A549 (cell line): ENCODE measurements at regions not wholly inside any gene's neighbourhood (a gene's known extent, or its start where the extent isn't known, plus 50 kb on each side); places are given as distances from the start of the nearest gene placed in this dataset.

ENCODE experiments used
- ATAC-seq, 2 experiments: fragments of 200-7000 bp in 1 of 2; fragments of >200 bp in 1 of 2; cut with Nextera tagmentation in 1 of 2; cut with Tn5 transposase in 1 of 2; 3 replicates each; pipeline versions ENCODE4 v1.8.0 to v1.9.1; 2018 to 2020; ENCODE audit warnings: mild to moderate bottlenecking in 1 of 2, moderate library complexity in 1 of 2
- CTCF ChIA-PET: fragments of 300-600 bp; sonication (Branson Sonifier 250); formaldehyde crosslinking; extraction: SDS; loops from one replicate; lab custom pipeline; 2021; ENCODE audit warnings: antibody characterized with exemption, inconsistent platforms; lab: Yijun Ruan, JAX
- POLR2A ChIA-PET: fragments of 350-600 bp; formaldehyde crosslinking; extraction: SDS; loops from one replicate; lab custom pipeline; 2021; ENCODE audit warnings: antibody characterized with exemption, inconsistent platforms; lab: Yijun Ruan, JAX
- DNase-seq, 2 experiments: peaks; one replicate each; pipeline versions ENCODE4 v3.0.0 to v3.0.0-alpha.2; 2011 to 2016; ENCODE audit warnings: low read depth in 1 of 2, low spot score in 1 of 2
- FAIRE-seq: peaks from 2 replicates; lab custom pipeline; 2011; peaks lifted over from hg19 to GRCh38; lab: Jason Lieb, UNC
- H3K27ac ChIP-seq, 2 experiments: fragments of >200 bp; sonication (Bioruptor Twin); formaldehyde crosslinking; 3 replicates each; pipeline ENCODE4 v1.5.1; 2016 to 2017
- H3K4me1 ChIP-seq: fragments of >200 bp; sonication (Bioruptor Twin); formaldehyde crosslinking; 3 replicates; pipeline ENCODE4 v1.6.1; 2016
- H3K4me2 ChIP-seq: fragments of >200 bp; sonication (Bioruptor Twin); formaldehyde crosslinking; 3 replicates; pipeline ENCODE4 v1.6.1; 2016
- H3K4me3 ChIP-seq: fragments of >200 bp; sonication (Bioruptor Twin); formaldehyde crosslinking; 3 replicates; pipeline ENCODE4 v1.5.1; 2016
- H3K9me3 ChIP-seq: fragments of >200 bp; sonication (Bioruptor Twin); formaldehyde crosslinking; 3 replicates; pipeline ENCODE4 v1.6.1; 2016
- ATOH8 ChIP-seq: fragments of 250-450 bp; sonication (Bioruptor Pico); IDR thresholded peaks from 2 replicates; pipeline ENCODE4 v1.5.0; 2020; ENCODE audit warnings: low read depth, mild to moderate bottlenecking, moderate library complexity
- BCL3 ChIP-seq: fragments of >200 bp; sonication (Bioruptor Twin); formaldehyde crosslinking; IDR thresholded peaks from 3 replicates; pipeline ENCODE4 v1.6.1; 2016
- CBX2 ChIP-seq: fragments of 200-600 bp; sonication (generic); IDR thresholded peaks from 2 replicates; pipeline ENCODE4 v1.6.1; 2016; ENCODE audit warnings: low read depth, mild to moderate bottlenecking, borderline replicate concordance
- CBX8 ChIP-seq: fragments of 200-600 bp; sonication (generic); IDR thresholded peaks from 2 replicates; pipeline ENCODE4 v1.6.1; 2016
- E2F6 ChIP-seq: IDR thresholded peaks from 2 replicates; pipeline ENCODE4 v1.6.1; 2012; ENCODE audit warnings: low read depth, borderline replicate concordance
- ELK1 ChIP-seq: fragments of 150-350 bp; IDR thresholded peaks from 2 replicates; pipeline ENCODE4 v1.6.1; 2014; ENCODE audit warnings: low read depth, mild to moderate bottlenecking, low read length
- EP300 ChIP-seq, 2 experiments: fragments of >200 bp; sonication (Bioruptor Twin); formaldehyde crosslinking; IDR thresholded peaks; 2 replicates in 1 of 2; 3 replicates in 1 of 2; pipeline ENCODE4 v1.6.1; 2016 to 2017
- ESRRA ChIP-seq: fragments of 150-350 bp; IDR thresholded peaks from 2 replicates; pipeline ENCODE4 v1.6.1; 2014; ENCODE audit warnings: mild to moderate bottlenecking, low read length, borderline replicate concordance
- GATA3 ChIP-seq: IDR thresholded peaks from 2 replicates; pipeline ENCODE4 v1.6.1; 2012; ENCODE audit warnings: borderline replicate concordance
- HDAC2 ChIP-seq: fragments of 200-600 bp; sonication (generic); IDR thresholded peaks from 2 replicates; pipeline ENCODE4 v1.6.1; 2016
- HES2 ChIP-seq: fragments of >200 bp; sonication (Bioruptor Twin); formaldehyde crosslinking; IDR thresholded peaks from 2 replicates; pipeline ENCODE4 v1.6.1; 2016
- HEYL ChIP-seq: fragments of 250-450 bp; sonication (Bioruptor Pico); IDR thresholded peaks from 2 replicates; pipeline ENCODE4 v1.8.0; 2021; ENCODE audit warnings: mild to moderate bottlenecking, moderate library complexity
- HMGXB4 ChIP-seq: fragments of 250-450 bp; sonication (Bioruptor Pico); IDR thresholded peaks from 2 replicates; pipeline ENCODE4 v1.5.0; 2021; ENCODE audit warnings: mild to moderate bottlenecking, moderate library complexity, borderline replicate concordance
- HOXB13 ChIP-seq: fragments of 250-450 bp; sonication (Bioruptor Pico); IDR thresholded peaks from 2 replicates; pipeline ENCODE4 v1.5.0; 2020; ENCODE audit warnings: low read depth, mild to moderate bottlenecking, moderate library complexity
- JUNB ChIP-seq: fragments of >200 bp; sonication (Bioruptor Twin); formaldehyde crosslinking; IDR thresholded peaks from 2 replicates; pipeline ENCODE4 v1.6.1; 2016
- MAZ ChIP-seq: fragments of 150-350 bp; IDR thresholded peaks from 2 replicates; pipeline ENCODE4 v1.6.1; 2014; ENCODE audit warnings: antibody characterized with exemption, low read depth, low read length, borderline replicate concordance
- MYC ChIP-seq: IDR thresholded peaks from 2 replicates; pipeline ENCODE4 v1.6.1; 2012; ENCODE audit warnings: mild to moderate bottlenecking, inconsistent platforms, low read length, improper control_type of control experiment, borderline replicate concordance
- NPAS2 ChIP-seq: fragments of 250-450 bp; sonication (Bioruptor Pico); IDR thresholded peaks from 2 replicates; pipeline ENCODE4 v1.8.0; 2022; ENCODE audit warnings: mild to moderate bottlenecking, moderate library complexity, borderline replicate concordance
- PBX3 ChIP-seq: IDR thresholded peaks from 2 replicates; pipeline ENCODE4 v1.6.1; 2012
- POLR2A ChIP-seq: IDR thresholded peaks from 2 replicates; pipeline ENCODE4 v1.6.1; 2012; ENCODE audit warnings: mild to moderate bottlenecking, low read length
- RAD21 ChIP-seq, 2 experiments: fragments of >200 bp in 1 of 2; sonication (Bioruptor Twin) in 1 of 2; formaldehyde crosslinking in 1 of 2; IDR thresholded peaks in 1 of 2; conservative IDR thresholded peaks in 1 of 2; 2 replicates in 1 of 2; 3 replicates in 1 of 2; pipeline ENCODE4 v1.6.1; 2012 to 2018; ENCODE audit warnings: inconsistent platforms in 1 of 2
- RCOR1 ChIP-seq: fragments of 150-350 bp; IDR thresholded peaks from 2 replicates; pipeline ENCODE4 v1.6.1; 2014; ENCODE audit warnings: antibody characterized with exemption, low read length, low read depth
- ZSCAN20 ChIP-seq: fragments of 250-450 bp; sonication (Bioruptor Pico); IDR thresholded peaks from 2 replicates; pipeline ENCODE4 v1.8.0; 2022; ENCODE audit warnings: mild to moderate bottlenecking, moderate library complexity
- WGBS: methylation state at CpG from one replicate; pipeline ENCODE4 v1.1.6; 2017; ENCODE audit errors: missing lambda C conversion rate; 5-methylcytosine and 5-hydroxymethylcytosine counted together

- Histone ChIP-seq H3K4me3 (no peak overlapping the region), H3K27ac (no peak overlapping the region), H3K9me3 (no peaks in the 10 kb centered on the region), H3K4me1 (0 out of 3 replicates have a peak, but pooled peaks cover 2% of the 10 kb centered on the region), H3K4me2 (no peak overlapping the region)
- CTCF ChIA-PET, result no interaction called here
- ATAC-seq (no peak), FAIRE-seq (no peak), DNase-seq (no peak)
- 100% methylated on average over 2 of the region's 2 CpGs for WGBS
- TF ChIP-seq HMGXB4 (no peak), ZSCAN20 (CRISPR knock-in tag) (no peak), GATA3 (no peak), RCOR1 (no peak), HEYL (no peak), JUNB (no peak), MYC (no peak), E2F6 (no peak)
- POLR2A ChIA-PET, result no interaction called here
Measured at GRCh38 chr6:128663238-128663637, 142.8 kb upstream of the PTPRK start.

GRCh38 chr6:128659878-128660622 lies 139.7 kb upstream of the PTPRK start:
- H3K27ac ChIP-seq, result no peak overlapping the region
- POLR2A ChIA-PET, result no interaction called here
- FAIRE-seq (no peak), ATAC-seq (no peak), DNase-seq (no peak)
- 53% methylated on average over 5 of the region's 5 CpGs for WGBS
- H3K4me2 ChIP-seq, result no peak overlapping the region
- CTCF ChIA-PET, result no interaction called here
- peaks cover 14% of the 10 kb centered on the region; the same call in 2 of the 3 replicates for H3K4me1 ChIP-seq
- H3K4me3 ChIP-seq, result no peak overlapping the region
- no peaks in the 10 kb centered on the region for H3K9me3 ChIP-seq
- no peak for TF ChIP-seq POLR2A
- TF ChIP-seq ELK1, result no peak
- no peak for TF ChIP-seq ESRRA
- TF ChIP-seq HOXB13 (CRISPR knock-in tag), result no peak
- TF ChIP-seq HEYL, result no peak
- TF ChIP-seq RAD21 (conservative IDR thresholded peaks at IDR 0.05 in 1 of 2, IDR thresholded peaks at IDR 0.05 in 1 of 2), result no peak
- no peak for TF ChIP-seq PBX3
- TF ChIP-seq CBX8, result no peak
- TF ChIP-seq ZSCAN20 (CRISPR knock-in tag), result no peak
- TF ChIP-seq ATOH8, result no peak
- TF ChIP-seq CBX2, result no peak
- TF ChIP-seq HDAC2, result no peak

- no peak for ATAC-seq
- 79% methylated on average over 1 of the region's 1 CpG for WGBS
- no peak for TF ChIP-seq BCL3
- TF ChIP-seq HMGXB4, result no peak
- TF ChIP-seq MYC, result no peak
- no peak for TF ChIP-seq ELK1
- no peak for TF ChIP-seq EP300 (IDR thresholded peaks at IDR 0.05)
- no peak for TF ChIP-seq ZSCAN20 (CRISPR knock-in tag)
- TF ChIP-seq NPAS2 (CRISPR knock-in tag), result no peak
- TF ChIP-seq MAZ, result no peak
- TF ChIP-seq HES2, result no peak
Measured at GRCh38 chr6:128659276-128659675, 138.9 kb upstream of the PTPRK start.

More at GRCh38 chr6:128659276-128659675, 138.9 kb upstream of the PTPRK start:
- peaks cover 14% of the 10 kb centered on the region; the same call in 2 of the 3 replicates for H3K4me1 ChIP-seq
- no peak overlapping the region for H3K27ac ChIP-seq
- no peak overlapping the region for H3K4me3 ChIP-seq
- ChIA-PET POLR2A (no interaction called here), CTCF (interaction anchor here (0.7 kb wide), 1 partner anchor 18 kb away, joined by 3 read pairs; no protein-coding TSS in a partner anchor)
- DNase-seq, result no peak
- no peak for FAIRE-seq
- H3K4me2 ChIP-seq, result no peak overlapping the region
- H3K9me3 ChIP-seq, result no peaks in the 10 kb centered on the region
